CD8-positive, alpha-beta memory T cell (primary cell): ENCODE measurements at regions not wholly inside any gene's neighbourhood (a gene's known extent, or its start where the extent isn't known, plus 50 kb on each side); places are given as distances from the start of the nearest gene placed in this dataset.
"Not testable (repeated sequence)": the region's sequence is repeated elsewhere in the genome, so short reads cannot be mapped to it uniquely, and the experiment has no call there.

Experiments
- CTCF ChIA-PET: fragments of 350-600 bp; sonication (Branson Sonifier 250); formaldehyde crosslinking; loops from one replicate; lab custom pipeline; 2021; ENCODE audit warnings: antibody characterized with exemption; lab: Charles Lee
- POLR2A ChIA-PET: fragments of 350-600 bp; sonication (Branson Sonifier 250); formaldehyde crosslinking; loops from one replicate; lab custom pipeline; 2021; ENCODE audit warnings: antibody characterized with exemption; lab: Charles Lee
- DNase-seq, 5 donors: peaks; one replicate each; pipeline versions ENCODE4 v3.0.0 to v3.0.0-alpha.2; 2020 to 2022; ENCODE audit warnings: mixed read lengths in 1 of 5
- H3K27ac ChIP-seq: one replicate; pipeline ENCODE4 v1.7.0; 2013; ENCODE audit warnings: low read depth, mild to moderate bottlenecking, low read length, moderate library complexity
- H3K27me3 ChIP-seq: 2 replicates; pipeline ENCODE4 v1.7.0; 2013; ENCODE audit warnings: low read length, mild to moderate bottlenecking; ENCODE audit not compliant: insufficient read depth, poor library complexity, severe bottlenecking
- H3K36me3 ChIP-seq: 2 replicates; pipeline ENCODE4 v1.7.0; 2013; ENCODE audit warnings: mild to moderate bottlenecking, low read length, moderate library complexity; ENCODE audit not compliant: insufficient read depth
- H3K4me1 ChIP-seq: 2 replicates; pipeline ENCODE4 v1.7.0; 2013; ENCODE audit warnings: mild to moderate bottlenecking, low read length, moderate library complexity; ENCODE audit not compliant: insufficient read depth
- H3K4me3 ChIP-seq: 2 replicates; pipeline ENCODE4 v1.7.0; 2013; ENCODE audit warnings: mild to moderate bottlenecking, low read length
- H3K9me3 ChIP-seq: 2 replicates; pipeline ENCODE4 v1.7.0; 2013; ENCODE audit warnings: mild to moderate bottlenecking, low read length
- H3K27ac Mint-ChIP-seq, 8 donors: one replicate each; pipeline ENCODE4 v1.8.0; 2020 to 2021; ENCODE audit warnings: mixed read lengths in 8 of 8, mild to moderate bottlenecking in 6 of 8, inconsistent platforms in 3 of 8, moderate library complexity in 3 of 8
- H3K27me3 Mint-ChIP-seq, 2 donors: one replicate each; pipeline ENCODE4 v1.8.0; 2020 to 2021; ENCODE audit warnings: mixed read lengths in 2 of 2, mild to moderate bottlenecking in 1 of 2, moderate library complexity in 1 of 2
- H3K36me3 Mint-ChIP-seq, 3 donors: one replicate each; pipeline ENCODE4 v1.8.0; 2020 to 2021; ENCODE audit warnings: mixed read lengths in 3 of 3, inconsistent platforms in 1 of 3, mild to moderate bottlenecking in 1 of 3
- H3K4me1 Mint-ChIP-seq, 3 donors: one replicate each; pipeline ENCODE4 v1.8.0; 2020 to 2021; ENCODE audit warnings: mixed read lengths in 3 of 3, inconsistent platforms in 1 of 3, mild to moderate bottlenecking in 1 of 3
- H3K4me3 Mint-ChIP-seq, 7 donors: one replicate each; pipeline ENCODE4 v1.8.0; 2020 to 2021; ENCODE audit warnings: mixed read lengths in 7 of 7, mild to moderate bottlenecking in 6 of 7, moderate library complexity in 4 of 7, inconsistent platforms in 2 of 7
- H3K9me3 Mint-ChIP-seq, 5 donors: one replicate each; pipeline ENCODE4 v1.8.0; 2020 to 2022; ENCODE audit warnings: mixed read lengths in 5 of 5, mild to moderate bottlenecking in 3 of 5, moderate library complexity in 2 of 5, inconsistent platforms in 1 of 5

GRCh38 chr10:25755874-25756273, 178.2 kb upstream of the MYO3A start:
- POLR2A ChIA-PET, H3K27ac Mint-ChIP-seq, H3K4me1 Mint-ChIP-seq: not testable (repeated sequence)

GRCh38 chr10:25756784-25757183, 177.2 kb upstream of the MYO3A start:
- DNase-seq: no peak
- Mint-ChIP-seq H3K27ac (no peak overlapping the region), H3K4me1 (no peaks in the 10 kb centered on the region), H3K9me3 (peaks cover 0 to 2% (median 0%) of the 10 kb centered on the region in 5 donors), H3K36me3 (no peaks in the 10 kb centered on the region), H3K27me3 (no peaks in the 10 kb centered on the region), H3K4me3 (no peak overlapping the region)
- ChIA-PET POLR2A (no interaction called here), CTCF (no interaction called here)
- no peaks in the 10 kb centered on the region for H3K9me3 ChIP-seq
- H3K27me3 ChIP-seq: no peaks in the 10 kb centered on the region
- no peak overlapping the region for H3K27ac ChIP-seq
- no peaks in the 10 kb centered on the region for H3K4me1 ChIP-seq
- H3K4me3 ChIP-seq: no peak overlapping the region
- H3K36me3 ChIP-seq: no peaks in the 10 kb centered on the region

More at GRCh38 chr10:25755874-25756273, 178.2 kb upstream of the MYO3A start:
- H3K4me3 Mint-ChIP-seq, H3K4me1 ChIP-seq, H3K27me3 Mint-ChIP-seq, H3K36me3 ChIP-seq, DNase-seq, CTCF ChIA-PET, H3K9me3 ChIP-seq, H3K4me3 ChIP-seq, H3K9me3 Mint-ChIP-seq, H3K27me3 ChIP-seq, H3K36me3 Mint-ChIP-seq, H3K27ac ChIP-seq: not testable (repeated sequence)

GRCh38 chr10:25758041-25758457, 176.0 kb upstream of the MYO3A start:
- ChIA-PET POLR2A (no interaction called here), CTCF (no interaction called here)
- Mint-ChIP-seq H3K4me3 (no peak overlapping the region), H3K27me3 (no peaks in the 10 kb centered on the region), H3K27ac (no peak overlapping the region), H3K9me3 (peaks cover 0 to 2% (median 0%) of the 10 kb centered on the region in 5 donors), H3K36me3 (no peaks in the 10 kb centered on the region), H3K4me1 (no peaks in the 10 kb centered on the region)
- Histone ChIP-seq H3K4me3 (no peak overlapping the region), H3K4me1 (no peaks in the 10 kb centered on the region), H3K9me3 (no peaks in the 10 kb centered on the region), H3K36me3 (no peaks in the 10 kb centered on the region), H3K27ac (no peak overlapping the region), H3K27me3 (no peaks in the 10 kb centered on the region)
- DNase-seq: no peak

GRCh38 chr10:25758511-25758910, 175.5 kb upstream of the MYO3A start:
- CTCF ChIA-PET: no interaction called here
- POLR2A ChIA-PET: no interaction called here
- Mint-ChIP-seq H3K27me3 (no peaks in the 10 kb centered on the region), H3K27ac (no peak overlapping the region), H3K36me3 (no peaks in the 10 kb centered on the region), H3K9me3 (peaks cover 0 to 2% (median 0%) of the 10 kb centered on the region in 5 donors), H3K4me1 (no peaks in the 10 kb centered on the region), H3K4me3 (no peak overlapping the region)
- no peaks in the 10 kb centered on the region for H3K9me3 ChIP-seq
- no peaks in the 10 kb centered on the region for H3K27me3 ChIP-seq
- no peak overlapping the region for H3K4me3 ChIP-seq
- H3K4me1 ChIP-seq: no peaks in the 10 kb centered on the region
- DNase-seq: no peak
- no peaks in the 10 kb centered on the region for H3K36me3 ChIP-seq
- no peak overlapping the region for H3K27ac ChIP-seq

- no peak overlapping the region for H3K27ac ChIP-seq
- POLR2A ChIA-PET: no interaction called here
These were observed 172.1 kb upstream of the MYO3A start for GRCh38 chr10:25761937-25762336.

GRCh38 chr10:25766213-25766612, 167.8 kb upstream of the MYO3A start:
- POLR2A ChIA-PET: no interaction called here
- H3K27me3 ChIP-seq: no peaks in the 10 kb centered on the region

More at GRCh38 chr10:25761937-25762336, 172.1 kb upstream of the MYO3A start:
- no peaks in the 10 kb centered on the region for H3K4me1 ChIP-seq
- no peaks in the 10 kb centered on the region for H3K4me1 Mint-ChIP-seq
- DNase-seq: no peak
- no peak overlapping the region for H3K4me3 ChIP-seq
- no peaks in the 10 kb centered on the region for H3K27me3 ChIP-seq
- peaks cover 0 to 3% (median 0%) of the 10 kb centered on the region in 5 donors for H3K9me3 Mint-ChIP-seq
- CTCF ChIA-PET: no interaction called here
- no peak overlapping the region for H3K27ac Mint-ChIP-seq
- no peaks in the 10 kb centered on the region for H3K36me3 ChIP-seq
- H3K9me3 ChIP-seq: no peaks in the 10 kb centered on the region
- H3K27me3 Mint-ChIP-seq: peaks cover 4 to 16% of the 10 kb centered on the region in 2 donors
- no peak overlapping the region for H3K4me3 Mint-ChIP-seq
- no peaks in the 10 kb centered on the region for H3K36me3 Mint-ChIP-seq

GRCh38 chr10:25766687-25767221, 167.3 kb upstream of the MYO3A start:
- Histone ChIP-seq H3K27me3 (no peaks in the 10 kb centered on the region), H3K4me1 (no peaks in the 10 kb centered on the region), H3K36me3 (no peaks in the 10 kb centered on the region), H3K9me3 (no peaks in the 10 kb centered on the region), H3K4me3 (no peak overlapping the region), H3K27ac (no peak overlapping the region)
- H3K27ac Mint-ChIP-seq: no peak overlapping the region
- POLR2A ChIA-PET: no interaction called here
- no peak for DNase-seq
- peaks cover 6 to 18% of the 10 kb centered on the region in 2 donors for H3K27me3 Mint-ChIP-seq
- peaks cover 0 to 4% (median 0%) of the 10 kb centered on the region in 5 donors for H3K9me3 Mint-ChIP-seq
- H3K36me3 Mint-ChIP-seq: no peaks in the 10 kb centered on the region
- no peaks in the 10 kb centered on the region for H3K4me1 Mint-ChIP-seq
- no peak overlapping the region for H3K4me3 Mint-ChIP-seq
- CTCF ChIA-PET: no interaction called here

More at GRCh38 chr10:25766213-25766612, 167.8 kb upstream of the MYO3A start:
- Mint-ChIP-seq H3K27me3 (peaks cover 6 to 18% of the 10 kb centered on the region in 2 donors), H3K4me3 (no peak overlapping the region), H3K9me3 (peaks cover 0 to 4% (median 0%) of the 10 kb centered on the region in 5 donors), H3K4me1 (no peaks in the 10 kb centered on the region), H3K27ac (no peak overlapping the region), H3K36me3 (no peaks in the 10 kb centered on the region)
- Histone ChIP-seq H3K27ac (no peak overlapping the region), H3K36me3 (no peaks in the 10 kb centered on the region), H3K4me3 (no peak overlapping the region), H3K4me1 (no peaks in the 10 kb centered on the region), H3K9me3 (no peaks in the 10 kb centered on the region)
- CTCF ChIA-PET: no interaction called here
- DNase-seq: no peak

- H3K9me3 Mint-ChIP-seq: peaks cover 0 to 4% (median 0%) of the 10 kb centered on the region in 5 donors
- peaks cover 6 to 18% of the 10 kb centered on the region in 2 donors for H3K27me3 Mint-ChIP-seq
- Histone ChIP-seq H3K9me3 (no peaks in the 10 kb centered on the region), H3K4me3 (no peak overlapping the region), H3K27me3 (no peaks in the 10 kb centered on the region), H3K36me3 (no peaks in the 10 kb centered on the region), H3K27ac (no peak overlapping the region), H3K4me1 (no peaks in the 10 kb centered on the region)
- DNase-seq: no peak
- ChIA-PET POLR2A (no interaction called here), CTCF (no interaction called here)
- H3K4me3 Mint-ChIP-seq: no peak overlapping the region
- no peaks in the 10 kb centered on the region for H3K36me3 Mint-ChIP-seq
- H3K4me1 Mint-ChIP-seq: no peaks in the 10 kb centered on the region
- H3K27ac Mint-ChIP-seq: no peak overlapping the region
These were observed 165.9 kb upstream of the MYO3A start for GRCh38 chr10:25768167-25768566.
